ENCODE measurements at regions not wholly inside any gene's neighbourhood (a gene's known extent, or its start where the extent isn't known, plus 50 kb on each side); places are given as distances from the start of the nearest gene placed in this dataset.

GRCh38 chr5:93101661-93102060 lies 479.4 kb downstream of the NR2F1-AS1 start:
- H3K4me3 ChIP-seq (ENCODE audit: low read depth, low read length): no peak overlapping the region
- DNase-seq (ENCODE audit: low read depth): no peak
- no peak for TF ChIP-seq CTCF (IDR thresholded peaks at IDR 0.05; ENCODE audit: insufficient read depth, low read depth, low read length)

GRCh38 chr5:93100976-93101375 lies 480.0 kb downstream of the NR2F1-AS1 start:
- H3K4me3 ChIP-seq (ENCODE audit: low read depth, low read length): no peak overlapping the region
- peak; percentile 22 for DNase-seq (ENCODE audit: low read depth)
- no peak for TF ChIP-seq CTCF (IDR thresholded peaks at IDR 0.05; ENCODE audit: insufficient read depth, low read depth, low read length)

GRCh38 chr5:93100428-93100827 lies 480.6 kb downstream of the NR2F1-AS1 start:
- peak; percentile 80 for DNase-seq (ENCODE audit: low read depth)

GRCh38 chr5:93099902-93100347 lies 481.1 kb downstream of the NR2F1-AS1 start:
- TF ChIP-seq CTCF (IDR thresholded peaks at IDR 0.05; ENCODE audit: insufficient read depth, low read depth, low read length): no peak
- no peak overlapping the region for H3K4me3 ChIP-seq (ENCODE audit: low read depth, low read length)
- peak; percentile 75 for DNase-seq (ENCODE audit: low read depth)

More at GRCh38 chr5:93100428-93100827, 480.6 kb downstream of the NR2F1-AS1 start:
- no peak for TF ChIP-seq CTCF (IDR thresholded peaks at IDR 0.05; ENCODE audit: insufficient read depth, low read depth, low read length)
- H3K4me3 ChIP-seq (ENCODE audit: low read depth, low read length): no peak overlapping the region

GRCh38 chr5:93096561-93096960 lies 484.5 kb downstream of the NR2F1-AS1 start:
- peak; percentile 86 for DNase-seq (ENCODE audit: low read depth)
- no peak overlapping the region for H3K4me3 ChIP-seq (ENCODE audit: low read depth, low read length)
- no peak for TF ChIP-seq CTCF (IDR thresholded peaks at IDR 0.05; ENCODE audit: insufficient read depth, low read depth, low read length)

- peak; percentile 26 for TF ChIP-seq CTCF (IDR thresholded peaks at IDR 0.05; ENCODE audit: insufficient read depth, low read depth, low read length)
- H3K4me3 ChIP-seq (ENCODE audit: low read depth, low read length): no peak overlapping the region
- peak; percentile 33 for DNase-seq (ENCODE audit: low read depth)
Observed at GRCh38 chr5:93092349-93093105, 488.5 kb downstream of the NR2F1-AS1 start.
